ENCODE measurements at regions not wholly inside any gene's neighbourhood (a gene's known extent, or its start where the extent isn't known, plus 50 kb on each side); places are given as distances from the start of the nearest gene placed in this dataset.
"Not testable (repeated sequence)": the region's sequence is repeated elsewhere in the genome, so short reads cannot be mapped to it uniquely, and the experiment has no call there.

DNA sequence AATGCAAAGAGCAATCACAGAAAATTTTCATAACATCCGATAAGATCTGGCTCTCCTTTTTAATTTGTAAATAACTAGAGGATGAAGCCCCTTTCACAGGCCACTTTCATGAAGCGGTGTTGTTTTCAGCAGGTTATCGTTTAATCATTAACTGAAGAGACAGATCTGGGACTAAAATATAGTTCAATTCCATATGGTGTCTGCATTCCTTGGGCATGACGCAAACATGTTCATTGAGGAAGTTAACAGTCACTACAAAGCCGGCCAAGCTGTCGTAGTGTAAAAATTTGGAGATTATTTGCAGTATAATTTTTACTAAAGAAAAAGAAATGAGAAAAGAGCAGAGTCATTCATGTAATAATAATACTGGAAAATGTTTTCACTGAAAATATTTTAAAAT is 565.2 kb upstream of the ADAMTS5 start:
- ATAC-seq = no peak
- Histone ChIP-seq H3K27me3 (ENCODE audit: insufficient read depth in 3 of 3, low read length in 2 of 3) (no peaks in the 10 kb centered on the region), H3K27ac (no peak overlapping the region), H3K9me3 (no peaks in the 10 kb centered on the region), H3K36me3 (ENCODE audit: insufficient read depth in 1 of 2, low read depth in 1 of 2) (no peaks in the 10 kb centered on the region), H3K4me3 (no peak overlapping the region), H3K4me1 (no peaks in the 10 kb centered on the region)
- TF ChIP-seq CTCF (IDR thresholded peaks at IDR 0.05) = no peak
- no peak for DNase-seq
- WGBS, 3 donors = 54 to 61% (median 61%) methylated on average over 6 of the region's 6 CpGs
- intact Hi-C loops (cut with DNase I) = no loop called here

GRCh38 chr21:27528697-27529096 is 561.8 kb upstream of the ADAMTS5 start:
- intact Hi-C loops (cut with DNase I) = no loop called here
- no peak for ATAC-seq
- 68 to 89% (median 82%) methylated on average over 1 of the region's 1 CpG for WGBS, 3 donors
- Histone ChIP-seq H3K4me3 (no peak overlapping the region), H3K36me3 (ENCODE audit: insufficient read depth in 1 of 2, low read depth in 1 of 2) (no peaks in the 10 kb centered on the region), H3K4me1 (no peaks in the 10 kb centered on the region), H3K9me3 (no peaks in the 10 kb centered on the region), H3K27ac (no peak overlapping the region), H3K27me3 (ENCODE audit: insufficient read depth in 3 of 3, low read length in 2 of 3) (no peaks in the 10 kb centered on the region)
- no peak for TF ChIP-seq CTCF (IDR thresholded peaks at IDR 0.05)
- DNase-seq = no peak

- Histone ChIP-seq H3K4me1 (no peaks in the 10 kb centered on the region), H3K27ac (no peak overlapping the region), H3K9me3 (peaks cover 6% of the 10 kb centered on the region), H3K27me3 (ENCODE audit: insufficient read depth in 3 of 3, low read length in 2 of 3) (no peaks in the 10 kb centered on the region), H3K36me3 (ENCODE audit: insufficient read depth in 1 of 2, low read depth in 1 of 2) (no peaks in the 10 kb centered on the region), H3K4me3 (no peak overlapping the region)
- intact Hi-C loops (cut with DNase I) = no loop called here
- no peak for ATAC-seq
- TF ChIP-seq CTCF (IDR thresholded peaks at IDR 0.05) = no peak
- no peak for DNase-seq
- WGBS, 3 donors = 45 to 55% (median 50%) methylated on average over 3 of the region's 3 CpGs
Observed at GRCh38 chr21:27526451-27526850, 559.6 kb upstream of the ADAMTS5 start.

DNA sequence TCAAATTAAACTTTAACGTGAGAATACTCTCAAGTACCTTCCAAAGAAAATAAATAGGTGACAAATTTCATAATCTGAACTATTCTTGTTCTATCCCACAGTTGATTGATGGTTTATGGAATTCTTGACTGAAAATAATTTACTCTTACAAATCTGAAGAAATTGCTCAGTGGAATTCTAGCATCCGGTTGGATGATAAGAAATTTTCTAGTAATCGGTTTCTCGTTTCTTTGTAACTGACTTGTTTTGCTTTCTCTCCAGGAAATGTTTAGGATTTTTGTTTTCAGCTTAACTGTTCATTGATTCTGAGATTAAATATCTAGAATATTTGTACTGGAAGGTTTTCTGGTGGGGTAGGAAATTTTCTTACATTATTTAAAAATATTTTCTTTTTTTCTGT is 558.9 kb upstream of the ADAMTS5 start:
- WGBS, 3 donors = 85 to 88% (median 88%) methylated on average over 4 of the region's 4 CpGs
- Histone ChIP-seq H3K27ac (no peak overlapping the region), H3K4me3 (no peak overlapping the region), H3K9me3 (peaks cover 8% of the 10 kb centered on the region), H3K4me1 (no peaks in the 10 kb centered on the region), H3K27me3 (ENCODE audit: insufficient read depth in 3 of 3, low read length in 2 of 3) (no peaks in the 10 kb centered on the region), H3K36me3 (ENCODE audit: insufficient read depth in 1 of 2, low read depth in 1 of 2) (no peaks in the 10 kb centered on the region)
- intact Hi-C loops (cut with DNase I) = no loop called here
- no peak for ATAC-seq
- no peak for TF ChIP-seq CTCF (IDR thresholded peaks at IDR 0.05)
- DNase-seq = no peak

- no peak for TF ChIP-seq CTCF (IDR thresholded peaks at IDR 0.05)
- Histone ChIP-seq H3K36me3 (ENCODE audit: insufficient read depth in 1 of 2, low read depth in 1 of 2) (no peaks in the 10 kb centered on the region), H3K9me3 (peaks cover 15% of the 10 kb centered on the region), H3K27ac (no peak overlapping the region), H3K4me1 (no peaks in the 10 kb centered on the region), H3K27me3 (ENCODE audit: insufficient read depth in 3 of 3, low read length in 2 of 3) (no peaks in the 10 kb centered on the region), H3K4me3 (no peak overlapping the region)
- no peak for DNase-seq
- intact Hi-C loops (cut with DNase I) = no loop called here
- no peak for ATAC-seq
Observed at GRCh38 chr21:27519361-27519760, 552.5 kb upstream of the ADAMTS5 start.

DNA sequence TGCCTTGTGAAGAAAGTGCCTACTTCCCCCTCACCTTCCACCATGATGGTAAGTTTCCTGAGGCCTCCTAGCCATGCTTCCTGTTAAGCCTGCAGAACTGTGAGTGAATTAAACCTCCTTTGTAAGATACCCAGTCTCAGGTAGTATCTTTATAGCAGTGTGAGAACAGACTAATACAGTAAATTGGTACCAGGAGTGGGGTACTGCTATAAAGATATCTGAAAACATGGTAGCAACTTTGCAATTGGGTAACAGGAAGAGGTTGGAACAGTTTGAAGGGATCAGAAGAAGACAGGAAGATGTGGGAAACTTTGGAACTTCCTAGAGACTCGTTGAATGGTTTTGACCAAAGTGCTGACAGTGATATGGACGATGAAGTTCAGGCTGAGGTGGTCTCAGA is 550.3 kb upstream of the ADAMTS5 start:
- H3K27me3 ChIP-seq (ENCODE audit: insufficient read depth in 3 of 3, low read length in 2 of 3); H3K36me3 ChIP-seq (ENCODE audit: insufficient read depth in 1 of 2, low read depth in 1 of 2); ATAC-seq; H3K4me3 ChIP-seq; DNase-seq; H3K27ac ChIP-seq; intact Hi-C loops (cut with DNase I); H3K4me1 ChIP-seq: not testable (repeated sequence)
- WGBS, 3 donors = 78 to 82% (median 79%) methylated on average over 2 of the region's 2 CpGs
- peaks cover 15% of the 10 kb centered on the region for H3K9me3 ChIP-seq

Measured in psoas muscle (tissue), 7 donors.